Endodermal cell (in vitro differentiated cells): ENCODE measurements at regions not wholly inside any gene's neighbourhood (a gene's known extent, or its start where the extent isn't known, plus 50 kb on each side); places are given as distances from the start of the nearest gene placed in this dataset.

Source experiments
- DNase-seq: peaks from one replicate; pipeline ENCODE4 v3.0.0-alpha.2; 2017
- H3K27ac ChIP-seq: 2 replicates; pipeline ENCODE4 v1.5.1; 2013; ENCODE audit warnings: mild to moderate bottlenecking, low read depth, low read length, moderate library complexity
- H3K27me3 ChIP-seq: 2 replicates; pipeline ENCODE4 v1.6.1; 2013; ENCODE audit warnings: mild to moderate bottlenecking, low read length, moderate library complexity; ENCODE audit not compliant: insufficient read depth, control insufficient read depth, poor library complexity, severe bottlenecking
- H3K36me3 ChIP-seq: 2 replicates; pipeline ENCODE4 v1.7.0; 2013; ENCODE audit warnings: mild to moderate bottlenecking, low read length, moderate library complexity; ENCODE audit not compliant: control insufficient read depth, insufficient read depth
- H3K4me1 ChIP-seq: one replicate; pipeline ENCODE4 v1.7.0; 2013; ENCODE audit warnings: low read length; ENCODE audit not compliant: control insufficient read depth, insufficient read depth
- H3K4me3 ChIP-seq: 2 replicates; pipeline ENCODE4 v1.5.1; 2013; ENCODE audit warnings: mild to moderate bottlenecking, low read length, moderate library complexity
- H3K9ac ChIP-seq: 2 replicates; pipeline ENCODE4 v1.6.1; 2013; ENCODE audit warnings: mild to moderate bottlenecking, low read length, moderate library complexity; ENCODE audit not compliant: poor library complexity, severe bottlenecking; ENCODE audit errors: extremely low read depth
- H3K9me3 ChIP-seq: 2 replicates; pipeline ENCODE4 v1.6.1; 2013; ENCODE audit warnings: mild to moderate bottlenecking, low read length, moderate library complexity; ENCODE audit not compliant: control insufficient read depth
- H3K27ac Mint-ChIP-seq: 2 replicates; pipeline ENCODE4 v1.8.0; 2020; ENCODE audit warnings: mixed read lengths
- H3K27me3 Mint-ChIP-seq: 2 replicates; pipeline ENCODE4 v1.8.0; 2021; ENCODE audit warnings: mild to moderate bottlenecking, mixed read lengths; ENCODE audit not compliant: insufficient read depth
- H3K36me3 Mint-ChIP-seq: 2 replicates; pipeline ENCODE4 v1.8.0; 2020; ENCODE audit warnings: low read depth, mixed read lengths
- H3K4me1 Mint-ChIP-seq: 2 replicates; pipeline ENCODE4 v1.8.0; 2020; ENCODE audit warnings: mixed read lengths
- H3K4me3 Mint-ChIP-seq: 2 replicates; pipeline ENCODE4 v1.8.0; 2020; ENCODE audit warnings: mild to moderate bottlenecking, moderate library complexity, mixed read lengths
- H3K9me3 Mint-ChIP-seq: 2 replicates; pipeline ENCODE4 v1.8.0; 2020; ENCODE audit warnings: mild to moderate bottlenecking, mixed read lengths
- WGBS, 2 experiments: methylation state at CpG; one replicate each; pipeline versions ENCODE4 v1.1.5 to v1.1.7; 2013; ENCODE audit warnings: missing lambda C conversion rate in 2 of 2, mixed read lengths in 1 of 2; ENCODE audit not compliant: insufficient coverage in 1 of 2, insufficient read length in 1 of 2; 5-methylcytosine and 5-hydroxymethylcytosine counted together
- TF ChIP-seq, protein P1 (sequence below): fragments of 200-600 bp; sonication (generic); conservative IDR thresholded peaks from 2 replicates; pipeline ENCODE4 v1.5.0; 2021; ENCODE audit warnings: antibody characterized with exemption, mild to moderate bottlenecking

GRCh38 chr11:110984693-110985092 is 260.8 kb upstream of the POU2AF2 start:
- Mint-ChIP-seq H3K9me3 (peaks cover under 1% of the 10 kb centered on the region), H3K4me3 (no peak overlapping the region), H3K4me1 (peaks cover 5% of the 10 kb centered on the region), H3K27ac (no peak overlapping the region), H3K36me3 (no peaks in the 10 kb centered on the region), H3K27me3 (peaks cover 22% of the 10 kb centered on the region)
- H3K27me3 ChIP-seq = peaks cover 27% of the 10 kb centered on the region
- no peak overlapping the region for H3K27ac ChIP-seq
- H3K4me1 ChIP-seq = no peaks in the 10 kb centered on the region
- TF ChIP-seq, protein P1, sequence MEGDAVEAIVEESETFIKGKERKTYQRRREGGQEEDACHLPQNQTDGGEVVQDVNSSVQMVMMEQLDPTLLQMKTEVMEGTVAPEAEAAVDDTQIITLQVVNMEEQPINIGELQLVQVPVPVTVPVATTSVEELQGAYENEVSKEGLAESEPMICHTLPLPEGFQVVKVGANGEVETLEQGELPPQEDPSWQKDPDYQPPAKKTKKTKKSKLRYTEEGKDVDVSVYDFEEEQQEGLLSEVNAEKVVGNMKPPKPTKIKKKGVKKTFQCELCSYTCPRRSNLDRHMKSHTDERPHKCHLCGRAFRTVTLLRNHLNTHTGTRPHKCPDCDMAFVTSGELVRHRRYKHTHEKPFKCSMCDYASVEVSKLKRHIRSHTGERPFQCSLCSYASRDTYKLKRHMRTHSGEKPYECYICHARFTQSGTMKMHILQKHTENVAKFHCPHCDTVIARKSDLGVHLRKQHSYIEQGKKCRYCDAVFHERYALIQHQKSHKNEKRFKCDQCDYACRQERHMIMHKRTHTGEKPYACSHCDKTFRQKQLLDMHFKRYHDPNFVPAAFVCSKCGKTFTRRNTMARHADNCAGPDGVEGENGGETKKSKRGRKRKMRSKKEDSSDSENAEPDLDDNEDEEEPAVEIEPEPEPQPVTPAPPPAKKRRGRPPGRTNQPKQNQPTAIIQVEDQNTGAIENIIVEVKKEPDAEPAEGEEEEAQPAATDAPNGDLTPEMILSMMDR = no peak
- no peaks in the 10 kb centered on the region for H3K36me3 ChIP-seq
- DNase-seq = no peak
- H3K9ac ChIP-seq = no peak overlapping the region
- WGBS, 2 experiments = 86 to 94% methylated on average over 1 of the region's 1 CpG
- H3K4me3 ChIP-seq = no peak overlapping the region
- no peaks in the 10 kb centered on the region for H3K9me3 ChIP-seq

DNA sequence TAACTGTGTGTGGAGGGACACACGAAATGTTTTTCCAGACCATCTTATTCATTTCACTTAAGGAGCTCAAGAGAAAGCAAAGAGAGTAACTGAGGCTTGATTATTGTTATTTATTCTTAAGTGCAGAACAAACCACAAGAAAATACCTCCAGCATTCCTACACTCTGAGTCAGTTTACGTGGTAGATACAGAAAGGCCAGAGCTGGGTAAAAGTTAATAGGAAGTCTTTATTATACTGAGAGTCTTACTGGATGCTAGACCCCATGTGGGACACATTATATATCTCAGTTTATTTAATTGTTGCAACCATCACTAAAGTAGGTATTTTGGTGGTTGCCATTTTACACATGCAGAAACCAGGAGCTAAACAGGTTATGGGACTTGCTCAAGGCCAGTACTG is 261.4 kb upstream of the POU2AF2 start:
- Mint-ChIP-seq H3K36me3 (no peaks in the 10 kb centered on the region), H3K9me3 (peaks cover 6% of the 10 kb centered on the region), H3K27me3 (peaks cover 17% of the 10 kb centered on the region), H3K4me3 (no peak overlapping the region), H3K27ac (no peak overlapping the region), H3K4me1 (peaks cover 3% of the 10 kb centered on the region)
- TF ChIP-seq, protein P1 = no peak
- H3K36me3 ChIP-seq = no peaks in the 10 kb centered on the region
- H3K27me3 ChIP-seq = peaks cover 22% of the 10 kb centered on the region
- H3K4me1 ChIP-seq = no peaks in the 10 kb centered on the region
- no peak overlapping the region for H3K9ac ChIP-seq
- WGBS, 2 experiments = 67% methylated on average over 2 of the region's 2 CpGs; no CpG with 5 or more reads in 1 of the 2 experiments
- DNase-seq = no peak
- H3K9me3 ChIP-seq = no peaks in the 10 kb centered on the region
- H3K4me3 ChIP-seq = no peak overlapping the region
- no peak overlapping the region for H3K27ac ChIP-seq

- H3K27me3 ChIP-seq = peaks cover 13% of the 10 kb centered on the region
- Mint-ChIP-seq H3K9me3 (peaks cover 10% of the 10 kb centered on the region), H3K4me3 (no peak overlapping the region), H3K4me1 (peaks cover 3% of the 10 kb centered on the region), H3K27ac (no peak overlapping the region), H3K36me3 (no peaks in the 10 kb centered on the region), H3K27me3 (peaks cover 10% of the 10 kb centered on the region)
- no peak overlapping the region for H3K4me3 ChIP-seq
- no peaks in the 10 kb centered on the region for H3K36me3 ChIP-seq
- WGBS, 2 experiments = 83 to 90% methylated on average over 2 of the region's 2 CpGs
- H3K27ac ChIP-seq = no peak overlapping the region
- no peaks in the 10 kb centered on the region for H3K4me1 ChIP-seq
- TF ChIP-seq, protein P1 = peak; percentile 54
- no peaks in the 10 kb centered on the region for H3K9me3 ChIP-seq
- H3K9ac ChIP-seq = no peak overlapping the region
- DNase-seq = no peak
Observed at GRCh38 chr11:110982214-110982613, 263.3 kb upstream of the POU2AF2 start.
